Psoas muscle (tissue), 7 donors: ENCODE measurements at regions not wholly inside any gene's neighbourhood (a gene's known extent, or its start where the extent isn't known, plus 50 kb on each side); places are given as distances from the start of the nearest gene placed in this dataset.
"Not testable (repeated sequence)": the region's sequence is repeated elsewhere in the genome, so short reads cannot be mapped to it uniquely, and the experiment has no call there.

Source experiments
- ATAC-seq, 4 donors: fragments of 200-7000 bp; cut with Tn5 transposase; one replicate each; pipeline ENCODE4 v1.9.1; 2020; ENCODE audit warnings: moderate library complexity in 3 of 4, mild to moderate bottlenecking in 2 of 4
- DNase-seq, 2 donors: peaks; one replicate each; pipeline ENCODE4 v3.0.0-alpha.2; 2020
- H3K27ac ChIP-seq: fragments of 200-600 bp; one replicate; pipeline ENCODE4 v1.8.0; 2022
- H3K27me3 ChIP-seq, 3 donors: fragments of 200-600 bp in 1 of 3; one replicate each; pipeline versions ENCODE4 v1.6.1 to v1.8.0; 2013 to 2022; ENCODE audit warnings: low read length in 2 of 3, mild to moderate bottlenecking in 2 of 3, moderate library complexity in 1 of 3; ENCODE audit not compliant: insufficient read depth in 3 of 3
- H3K36me3 ChIP-seq, 2 donors: fragments of 200-600 bp in 1 of 2; one replicate each; pipeline versions ENCODE4 v1.6.1 to v1.8.0; 2013 to 2022; ENCODE audit warnings: low read depth in 1 of 2, mild to moderate bottlenecking in 1 of 2, moderate library complexity in 1 of 2; ENCODE audit not compliant: insufficient read depth in 1 of 2
- H3K4me1 ChIP-seq: fragments of 200-600 bp; one replicate; pipeline ENCODE4 v1.8.0; 2022
- H3K4me3 ChIP-seq: fragments of 200-600 bp; one replicate; pipeline ENCODE4 v1.8.0; 2022; ENCODE audit warnings: mild to moderate bottlenecking
- H3K9me3 ChIP-seq: fragments of 200-600 bp; one replicate; pipeline ENCODE4 v1.8.0; 2022
- WGBS, 3 donors: extraction: QIAGEN DNeasy Blood & Tissue Kit; methylation state at CpG; one replicate each; pipeline versions ENCODE4 v1.1.6 to v1.1.7; 2013; 5-methylcytosine and 5-hydroxymethylcytosine counted together
- intact Hi-C, 2 donors: fragments of 100-400 bp; cut with DNase I; formaldehyde crosslinking; loops; one replicate each; pipeline versions ENCODE4 v1.11.0 to v1.14.2; 2022
- TF ChIP-seq, protein P1 (sequence below): fragments of 200-600 bp; IDR thresholded peaks from one replicate; pipeline ENCODE4 v1.8.0; 2022; ENCODE audit warnings: antibody characterized with exemption
- donor health status: healthy with polysubstance abuse.
- donor health status: DM: no; HTN: no; CAD: no; lungs with moderate emphysema.
- donor health status: Bipolar disorder and iron deficiency.
- donor health status: healthy.
- donor health status: DM: yes; HTN: yes; CAD: no.
- donor health status: DM: no; HTN: no; CAD: no.
- donor health status: DM: yes; HTN: yes; CAD: no.

DNA sequence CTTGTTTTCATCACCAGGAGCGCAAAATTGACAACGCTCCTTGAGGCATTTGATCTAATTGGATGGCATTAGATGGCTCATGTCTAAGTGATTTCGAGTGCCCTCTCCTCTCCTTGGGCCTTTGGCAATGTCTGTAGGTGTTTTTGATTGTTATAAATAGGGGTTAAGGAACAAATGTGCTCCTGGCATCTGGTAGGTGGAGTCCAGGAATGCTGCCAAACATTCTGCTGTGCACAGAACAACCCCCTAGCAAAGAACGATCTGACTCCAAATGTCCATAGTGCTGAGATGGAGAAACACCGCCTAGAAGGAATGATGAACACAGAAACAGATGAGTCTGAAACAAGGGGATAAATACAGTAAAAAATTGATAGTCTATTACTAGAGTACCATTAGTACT, 68.0 kb upstream of the C1QTNF9B start:
- no peak for ATAC-seq

DNA sequence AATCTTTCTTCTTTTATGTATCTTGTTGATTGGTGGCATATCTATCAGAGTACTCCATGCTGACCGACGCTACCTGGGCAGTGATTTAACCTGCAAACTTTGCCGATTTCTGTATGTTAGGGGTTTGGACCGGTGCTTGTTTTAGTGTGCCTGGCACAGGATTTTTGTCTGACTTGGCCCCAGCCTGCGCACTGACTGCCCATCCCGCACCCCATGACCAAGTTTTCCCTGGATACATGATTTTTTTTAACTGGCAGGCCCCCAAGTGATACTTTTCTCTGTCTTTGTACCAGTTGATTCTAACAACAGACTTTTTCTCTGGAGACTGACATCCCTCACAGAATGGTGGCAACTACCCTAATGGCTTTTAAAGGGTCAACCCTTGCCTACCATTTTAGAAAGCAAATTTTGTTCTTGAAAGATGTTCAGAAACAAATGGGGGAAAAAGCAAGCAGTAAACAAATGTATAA, 69.0 kb upstream of the C1QTNF9B start:
- H3K27ac ChIP-seq, result no peak overlapping the region
- WGBS, 3 donors, result 71 to 82% (median 79%) methylated on average over 6 of the region's 6 CpGs
- no peak overlapping the region for H3K4me3 ChIP-seq
- H3K4me1 ChIP-seq, result no peaks in the 10 kb centered on the region
- no peaks in the 10 kb centered on the region for H3K36me3 ChIP-seq
- TF ChIP-seq, protein P1, sequence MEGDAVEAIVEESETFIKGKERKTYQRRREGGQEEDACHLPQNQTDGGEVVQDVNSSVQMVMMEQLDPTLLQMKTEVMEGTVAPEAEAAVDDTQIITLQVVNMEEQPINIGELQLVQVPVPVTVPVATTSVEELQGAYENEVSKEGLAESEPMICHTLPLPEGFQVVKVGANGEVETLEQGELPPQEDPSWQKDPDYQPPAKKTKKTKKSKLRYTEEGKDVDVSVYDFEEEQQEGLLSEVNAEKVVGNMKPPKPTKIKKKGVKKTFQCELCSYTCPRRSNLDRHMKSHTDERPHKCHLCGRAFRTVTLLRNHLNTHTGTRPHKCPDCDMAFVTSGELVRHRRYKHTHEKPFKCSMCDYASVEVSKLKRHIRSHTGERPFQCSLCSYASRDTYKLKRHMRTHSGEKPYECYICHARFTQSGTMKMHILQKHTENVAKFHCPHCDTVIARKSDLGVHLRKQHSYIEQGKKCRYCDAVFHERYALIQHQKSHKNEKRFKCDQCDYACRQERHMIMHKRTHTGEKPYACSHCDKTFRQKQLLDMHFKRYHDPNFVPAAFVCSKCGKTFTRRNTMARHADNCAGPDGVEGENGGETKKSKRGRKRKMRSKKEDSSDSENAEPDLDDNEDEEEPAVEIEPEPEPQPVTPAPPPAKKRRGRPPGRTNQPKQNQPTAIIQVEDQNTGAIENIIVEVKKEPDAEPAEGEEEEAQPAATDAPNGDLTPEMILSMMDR, result no peak
- ATAC-seq, result no peak
- no peaks in the 10 kb centered on the region for H3K9me3 ChIP-seq
- DNase-seq, result no peak
- H3K27me3 ChIP-seq, result no peaks in the 10 kb centered on the region
- intact Hi-C loops, result no loop called here

More for the DNA sequence above, 68.0 kb upstream of the C1QTNF9B start:
- Histone ChIP-seq H3K36me3 (no peaks in the 10 kb centered on the region), H3K9me3 (no peaks in the 10 kb centered on the region), H3K27me3 (no peaks in the 10 kb centered on the region), H3K4me3 (no peak overlapping the region), H3K27ac (no peak overlapping the region), H3K4me1 (no peaks in the 10 kb centered on the region)
- DNase-seq, result no peak
- WGBS, 3 donors, result 50 to 62% (median 52%) methylated on average over 5 of the region's 5 CpGs
- TF ChIP-seq, protein P1, result no peak
- intact Hi-C loops, result no loop called here

DNA sequence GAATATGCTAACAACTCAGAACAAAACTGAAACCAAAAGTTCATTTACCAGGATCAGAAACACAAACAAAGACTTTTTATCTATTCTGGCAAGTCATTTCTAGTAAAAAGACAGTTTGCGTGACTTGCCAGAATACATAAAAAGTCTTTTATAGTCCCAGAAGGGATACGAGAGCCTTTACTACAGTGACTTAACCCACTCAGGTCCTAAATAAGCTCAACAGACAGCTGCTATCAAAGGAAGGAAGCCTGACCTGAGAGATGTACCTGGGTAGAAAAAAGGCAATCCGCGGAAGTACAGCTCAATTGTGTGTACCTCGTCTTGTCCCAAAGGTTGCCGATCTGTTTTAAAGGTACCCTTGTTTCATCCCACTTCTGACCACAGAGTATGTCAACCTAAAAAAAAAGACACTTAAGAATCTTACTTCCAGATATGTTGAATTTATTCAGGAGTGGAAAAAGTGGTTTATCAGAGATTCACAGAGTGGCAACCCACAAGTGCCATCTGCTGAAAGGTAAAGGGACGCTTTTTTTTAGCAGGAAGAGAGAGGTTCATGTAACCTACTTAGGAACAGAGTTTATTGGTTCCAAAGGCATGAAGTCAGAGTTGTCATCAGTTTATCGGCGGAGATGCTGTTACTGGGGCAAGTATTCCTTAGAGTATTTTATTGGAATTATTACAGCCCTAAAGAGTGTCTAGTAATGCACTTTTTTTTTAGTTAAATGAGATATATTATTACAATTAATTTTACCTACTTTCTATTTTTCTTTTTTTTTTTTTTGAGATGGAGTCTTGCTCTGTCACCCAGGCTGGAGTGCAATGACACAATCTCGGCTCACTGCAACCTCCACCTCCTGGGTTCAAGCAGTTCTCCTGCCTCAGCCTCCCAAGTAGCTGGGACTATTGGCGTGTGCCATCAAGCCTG, 69.7 kb upstream of the C1QTNF9B start:
- WGBS, 3 donors, result 71 to 73% (median 72%) methylated on average over 11 of the region's 11 CpGs
- Histone ChIP-seq H3K36me3 (no peaks in the 10 kb centered on the region), H3K9me3 (no peaks in the 10 kb centered on the region), H3K27me3 (no peaks in the 10 kb centered on the region), H3K4me3 (no peak overlapping the region), H3K4me1 (no peaks in the 10 kb centered on the region), H3K27ac (no peak overlapping the region)
- TF ChIP-seq, protein P1, result no peak
- DNase-seq, result no peak
- no peak for ATAC-seq
- intact Hi-C loops, result no loop called here

DNA sequence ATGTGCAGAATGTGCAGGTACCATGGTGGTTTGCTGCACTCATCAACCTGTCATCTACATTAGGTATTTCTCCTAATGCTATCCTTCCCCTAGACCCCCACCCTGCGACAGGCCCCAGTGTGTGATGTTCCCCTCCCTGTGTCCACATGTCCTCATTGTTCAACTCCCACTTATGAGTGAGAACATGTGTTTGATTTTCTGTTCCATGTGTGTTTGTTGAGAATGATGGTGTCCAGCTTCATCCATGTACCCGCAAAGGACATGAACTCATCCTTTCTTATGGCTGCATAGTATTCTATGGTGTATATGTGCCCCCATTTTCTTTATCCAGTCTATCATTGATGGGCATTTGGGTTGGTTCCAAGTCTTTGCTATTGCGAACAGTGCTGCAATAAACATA, 70.5 kb upstream of the C1QTNF9B start:
- H3K4me1 ChIP-seq, H3K27ac ChIP-seq, intact Hi-C loops, ATAC-seq, H3K4me3 ChIP-seq, H3K27me3 ChIP-seq, DNase-seq, H3K9me3 ChIP-seq, H3K36me3 ChIP-seq: not testable (repeated sequence)
- WGBS, 3 donors, result 96 to 99% (median 97%) methylated on average over 3 of the region's 3 CpGs

DNA sequence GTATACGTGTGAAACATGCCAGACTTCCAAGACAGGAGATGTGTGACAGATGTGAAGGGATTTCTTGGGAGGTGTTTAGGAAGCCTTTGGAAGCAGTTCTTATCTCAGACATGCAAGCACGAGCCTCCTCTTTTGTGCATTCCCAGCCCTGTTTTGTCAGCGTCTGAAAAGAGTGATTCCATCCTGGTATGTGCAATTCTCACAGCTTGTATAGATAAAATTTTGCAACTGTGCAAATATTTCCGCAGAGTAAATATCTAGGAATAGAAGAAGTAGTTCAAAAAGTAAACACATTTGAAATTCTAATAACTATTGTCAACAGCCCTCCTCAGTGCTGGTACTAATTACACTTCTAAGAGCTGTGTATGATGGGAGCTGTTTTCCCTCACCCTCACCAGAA, 72.3 kb upstream of the C1QTNF9B start:
- Histone ChIP-seq H3K4me3 (no peak overlapping the region), H3K27ac (no peak overlapping the region), H3K27me3 (peaks cover 0 to 2% (median 0%) of the 10 kb centered on the region in 3 donors), H3K36me3 (no peaks in the 10 kb centered on the region), H3K4me1 (no peaks in the 10 kb centered on the region), H3K9me3 (no peaks in the 10 kb centered on the region)
- ATAC-seq, result no peak
- TF ChIP-seq, protein P1, result no peak
- no peak for DNase-seq
- 56 to 60% (median 59%) methylated on average over 4 of the region's 4 CpGs for WGBS, 3 donors
- intact Hi-C loops, result no loop called here
